B cell (primary cell): ENCODE measurements at regions not wholly inside any gene's neighbourhood (a gene's known extent, or its start where the extent isn't known, plus 50 kb on each side); places are given as distances from the start of the nearest gene placed in this dataset.

Experiments
- ATAC-seq: fragments of 200-7000 bp; cut with Tn5 transposase; one replicate; pipeline ENCODE4 v1.10.0; 2021; ENCODE audit warnings: low read depth, mild to moderate bottlenecking, moderate number of reproducible peaks, moderate library complexity
- CTCF ChIA-PET: fragments of 350-600 bp; sonication (Branson Sonifier 250); formaldehyde crosslinking; loops from one replicate; lab custom pipeline; 2021; ENCODE audit warnings: antibody characterized with exemption, inconsistent platforms; lab: Charles Lee
- POLR2A ChIA-PET: fragments of 350-600 bp; sonication (Branson Sonifier 250); formaldehyde crosslinking; loops from one replicate; lab custom pipeline; 2021; ENCODE audit warnings: antibody characterized with exemption; lab: Charles Lee
- DNase-seq: peaks from one replicate; pipeline ENCODE4 v3.0.0; 2013
- H2AFZ ChIP-seq: 2 replicates; pipeline ENCODE4 v1.6.1; 2012; ENCODE audit warnings: mild to moderate bottlenecking, low read depth, low read length; ENCODE audit not compliant: insufficient read depth, poor library complexity, severe bottlenecking
- H3K27ac ChIP-seq, 2 donors: 1 replicate in 1 of 2; 2 replicates in 1 of 2; pipeline ENCODE4 v1.5.1; 2012 to 2013; ENCODE audit warnings: low read length in 2 of 2, mild to moderate bottlenecking in 2 of 2, moderate library complexity in 1 of 2
- H3K27me3 ChIP-seq, 4 experiments: fragments of 200-600 bp in 1 of 4; sonication (generic) in 1 of 4; replicated peaks in 1 of 4; 1 replicate in 2 of 4; 2 replicates in 2 of 4; pipeline versions ENCODE4 v1.6.1 to v1.7.0; 2013 to 2016; ENCODE audit warnings: low read length in 3 of 4, mild to moderate bottlenecking in 2 of 4, mixed read lengths in 1 of 4, moderate library complexity in 1 of 4; ENCODE audit not compliant: insufficient read depth in 4 of 4, control insufficient read depth in 3 of 4; ENCODE audit errors: control extremely low read depth in 1 of 4
- H3K36me3 ChIP-seq, 2 experiments: replicated peaks in 1 of 2; 1 replicate in 1 of 2; 2 replicates in 1 of 2; pipeline versions ENCODE4 v1.6.1 to v1.7.1; 2013; ENCODE audit warnings: low read length in 1 of 2; ENCODE audit not compliant: insufficient read depth in 2 of 2, control insufficient read depth in 1 of 2; ENCODE audit errors: control extremely low read depth in 1 of 2, extremely low read depth in 1 of 2
- H3K4me1 ChIP-seq, 2 donors: fragments of 200-600 bp in 1 of 2; sonication (generic) in 1 of 2; 1 replicate in 1 of 2; 2 replicates in 1 of 2; pipeline versions ENCODE4 v1.5.1 to v1.6.1; 2013 to 2017; ENCODE audit warnings: low read length in 2 of 2; ENCODE audit not compliant: control insufficient read depth in 2 of 2, insufficient read depth in 2 of 2
- H3K4me2 ChIP-seq: replicated peaks from 2 replicates; pipeline ENCODE3; 2012; ENCODE audit warnings: mild to moderate bottlenecking, low read depth, low read length; ENCODE audit not compliant: poor library complexity, severe bottlenecking
- H3K4me3 ChIP-seq, 5 experiments: fragments of 200-600 bp in 1 of 5; sonication (generic) in 1 of 5; 1 replicate in 3 of 5; 2 replicates in 2 of 5; pipeline versions ENCODE4 v1.5.1 to v1.7.0; 2011 to 2016; ENCODE audit warnings: low read length in 4 of 5, mild to moderate bottlenecking in 4 of 5, low read depth in 2 of 5, control low read depth in 1 of 5, moderate library complexity in 1 of 5; ENCODE audit not compliant: insufficient read depth in 1 of 5; ENCODE audit errors: control extremely low read depth in 1 of 5, extremely low read depth in 1 of 5
- H3K79me2 ChIP-seq: fragments of 200-600 bp; sonication (generic); one replicate; pipeline ENCODE4 v1.6.0; 2016; ENCODE audit warnings: low read length; ENCODE audit not compliant: control insufficient read depth, insufficient read depth
- H3K9ac ChIP-seq: fragments of 200-600 bp; sonication (generic); 2 replicates; pipeline ENCODE4 v1.6.1; 2017; ENCODE audit warnings: mild to moderate bottlenecking, low read length, moderate library complexity
- H3K9me3 ChIP-seq, 3 donors: one replicate each; pipeline versions ENCODE4 v1.6.1 to v1.7.1; 2013; ENCODE audit warnings: low read length in 2 of 3; ENCODE audit not compliant: control insufficient read depth in 2 of 3, insufficient read depth in 1 of 3; ENCODE audit errors: control extremely low read depth in 1 of 3
- H4K20me1 ChIP-seq: 2 replicates; pipeline ENCODE4 v1.6.0; 2012; ENCODE audit warnings: mild to moderate bottlenecking, low read length; ENCODE audit not compliant: insufficient read depth, control insufficient read depth, poor library complexity, severe bottlenecking
- H3K27ac Mint-ChIP-seq: one replicate; pipeline ENCODE4 v1.8.0; 2021; ENCODE audit warnings: mixed read lengths
- H3K27me3 Mint-ChIP-seq: one replicate; pipeline ENCODE4 v1.8.0; 2021; ENCODE audit warnings: mixed read lengths
- H3K4me1 Mint-ChIP-seq: one replicate; pipeline ENCODE4 v1.8.0; 2021; ENCODE audit warnings: mixed read lengths
- H3K4me3 Mint-ChIP-seq: one replicate; pipeline ENCODE4 v1.8.0; 2021; ENCODE audit warnings: mixed read lengths
- H3K9me3 Mint-ChIP-seq: one replicate; pipeline ENCODE4 v1.8.0; 2022; ENCODE audit warnings: mixed read lengths; ENCODE audit not compliant: insufficient read depth
- EZH2 ChIP-seq: IDR thresholded peaks from 2 replicates; pipeline ENCODE4 v1.6.1; 2012; ENCODE audit warnings: borderline replicate concordance, low read depth, mild to moderate bottlenecking, moderate library complexity, low read length; ENCODE audit not compliant: insufficient read depth, poor library complexity, severe bottlenecking
- WGBS: methylation state at CpG from one replicate; pipeline ENCODE4 v1.1.5; 2013; ENCODE audit warnings: missing lambda C conversion rate; ENCODE audit not compliant: insufficient coverage; 5-methylcytosine and 5-hydroxymethylcytosine counted together
- intact Hi-C: fragments of 100-400 bp; cut with micrococcal nuclease; formaldehyde crosslinking; loops from one replicate; pipeline ENCODE4 v1.10.0; 2022
- TF ChIP-seq, protein P1 (sequence below): fragments of 200-600 bp; IDR thresholded peaks from one replicate; pipeline ENCODE4 v1.8.0; 2022; ENCODE audit warnings: antibody characterized with exemption, mild to moderate bottlenecking

- Histone ChIP-seq H3K9ac (peak overlapping the region; percentile 67), H3K27ac (peak overlapping the region in 1 of 2 donors; percentile 63), H3K27me3 (peaks cover 0 to 38% (median 9%) of the 10 kb centered on the region in 4 experiments), H4K20me1 (no peaks in the 10 kb centered on the region), H3K9me3 (no peaks in the 10 kb centered on the region), H3K4me3 (peak overlapping the region; percentile 38 to 62 (median 49)), H3K4me2 (peak overlapping the region; percentile 94), H3K79me2 (no peaks in the 10 kb centered on the region), H3K4me1 (peaks cover 24 to 28% of the 10 kb centered on the region in 2 donors), H2AFZ (peak overlapping the region; percentile 72), H3K36me3 (no peaks in the 10 kb centered on the region)
- ChIA-PET CTCF (no interaction called here), POLR2A (interaction anchor here (1.7 kb wide), 1 partner anchor 28 kb away, joined by 6 read pairs; no protein-coding TSS in a partner anchor)
- H3K9me3 Mint-ChIP-seq, result no peaks in the 10 kb centered on the region
- DNase-seq, result peak; percentile 69
- peaks cover 35% of the 10 kb centered on the region for H3K4me1 Mint-ChIP-seq
- intact Hi-C loops, result loop anchor here (1.0 to 5.0 kb wide), 7 partner anchors 8 to 347 kb away; partner anchors contain the start of gene IER5L
- H3K27me3 Mint-ChIP-seq, result peaks cover 15% of the 10 kb centered on the region
- H3K27ac Mint-ChIP-seq, result peak overlapping the region; percentile 90
- H3K4me3 Mint-ChIP-seq, result peak overlapping the region; percentile 89
- TF ChIP-seq, protein P1, sequence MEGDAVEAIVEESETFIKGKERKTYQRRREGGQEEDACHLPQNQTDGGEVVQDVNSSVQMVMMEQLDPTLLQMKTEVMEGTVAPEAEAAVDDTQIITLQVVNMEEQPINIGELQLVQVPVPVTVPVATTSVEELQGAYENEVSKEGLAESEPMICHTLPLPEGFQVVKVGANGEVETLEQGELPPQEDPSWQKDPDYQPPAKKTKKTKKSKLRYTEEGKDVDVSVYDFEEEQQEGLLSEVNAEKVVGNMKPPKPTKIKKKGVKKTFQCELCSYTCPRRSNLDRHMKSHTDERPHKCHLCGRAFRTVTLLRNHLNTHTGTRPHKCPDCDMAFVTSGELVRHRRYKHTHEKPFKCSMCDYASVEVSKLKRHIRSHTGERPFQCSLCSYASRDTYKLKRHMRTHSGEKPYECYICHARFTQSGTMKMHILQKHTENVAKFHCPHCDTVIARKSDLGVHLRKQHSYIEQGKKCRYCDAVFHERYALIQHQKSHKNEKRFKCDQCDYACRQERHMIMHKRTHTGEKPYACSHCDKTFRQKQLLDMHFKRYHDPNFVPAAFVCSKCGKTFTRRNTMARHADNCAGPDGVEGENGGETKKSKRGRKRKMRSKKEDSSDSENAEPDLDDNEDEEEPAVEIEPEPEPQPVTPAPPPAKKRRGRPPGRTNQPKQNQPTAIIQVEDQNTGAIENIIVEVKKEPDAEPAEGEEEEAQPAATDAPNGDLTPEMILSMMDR, result no peak
- TF ChIP-seq EZH2, result no peak
- ATAC-seq, result peak; percentile 13
- WGBS, result 18% methylated on average over 43 of the region's 46 CpGs
Observed at GRCh38 chr9:129487658-129488483, 133.0 kb downstream of the C9orf50 start.
